Kidney (tissue), 13 donors: ENCODE measurements at regions not wholly inside any gene's neighbourhood (a gene's known extent, or its start where the extent isn't known, plus 50 kb on each side); places are given as distances from the start of the nearest gene placed in this dataset.

Source experiments
- DNase-seq, 5 donors: peaks; one replicate each; pipeline ENCODE4 v3.0.0-alpha.2; 2013 to 2020
- FAIRE-seq: peaks from 2 replicates; lab custom pipeline; 2012; peaks lifted over from hg19 to GRCh38; lab: Jason Lieb, UNC
- H3K27ac ChIP-seq, 2 donors: one replicate each; pipeline ENCODE4 v1.7.0; 2013; ENCODE audit warnings: low read depth in 2 of 2, low read length in 2 of 2, inconsistent platforms in 1 of 2
- H3K27me3 ChIP-seq: one replicate; pipeline ENCODE4 v1.7.1; 2013; ENCODE audit warnings: low read length, inconsistent platforms; ENCODE audit not compliant: control insufficient read depth, insufficient read depth
- H3K36me3 ChIP-seq, 3 donors: one replicate each; pipeline versions ENCODE4 v1.7.0 to v1.7.1; 2013; ENCODE audit warnings: low read length in 3 of 3, control low read depth in 1 of 3, inconsistent platforms in 1 of 3; ENCODE audit not compliant: insufficient read depth in 3 of 3, control insufficient read depth in 2 of 3
- H3K4me1 ChIP-seq, 3 donors: one replicate each; pipeline versions ENCODE4 v1.7.0 to v1.7.1; 2013; ENCODE audit warnings: low read length in 3 of 3, inconsistent platforms in 1 of 3, low read depth in 1 of 3; ENCODE audit not compliant: control insufficient read depth in 2 of 3, insufficient read depth in 2 of 3
- H3K4me3 ChIP-seq, 3 donors: one replicate each; pipeline versions ENCODE4 v1.7.0 to v1.8.1; 2013; ENCODE audit warnings: low read length in 3 of 3, control low read depth in 1 of 3, inconsistent platforms in 1 of 3
- H3K9ac ChIP-seq, 3 donors: one replicate each; pipeline versions ENCODE4 v1.7.0 to v1.7.1; 2013; ENCODE audit warnings: low read length in 3 of 3, control low read depth in 1 of 3, inconsistent platforms in 1 of 3
- H3K9me3 ChIP-seq, 3 donors: one replicate each; pipeline versions ENCODE4 v1.7.0 to v1.7.1; 2013; ENCODE audit warnings: low read length in 3 of 3, control low read depth in 1 of 3, inconsistent platforms in 1 of 3; ENCODE audit not compliant: control insufficient read depth in 2 of 3, insufficient read depth in 1 of 3
- CTCF ChIP-seq: IDR thresholded peaks from 3 replicates; pipeline ENCODE4 v1.5.1; 2012; ENCODE audit warnings: mild to moderate bottlenecking, moderate library complexity, borderline replicate concordance; ENCODE audit not compliant: insufficient read depth; ENCODE audit errors: extremely low read depth
- intact Hi-C: fragments of 100-400 bp; cut with DNase I; formaldehyde crosslinking; loops from one replicate; pipeline ENCODE4 v1.11.1; 2022
- donor health status: control.
- donor health status: control.
- donor health status: control.
- donor health status: control.
- donor health status: control.
- donor health status: DM: yes; HTN: yes; CAD: no.
- donor health status: Normal renal cell carcinoma (clear cell type).

- no peaks in the 10 kb centered on the region for H3K4me1 ChIP-seq
- H3K9me3 ChIP-seq, result no peaks in the 10 kb centered on the region
- TF ChIP-seq CTCF, result no peak
- H3K4me3 ChIP-seq, result no peak overlapping the region
- intact Hi-C loops, result no loop called here
- no peak for FAIRE-seq
- DNase-seq, result no peak
- no peaks in the 10 kb centered on the region for H3K36me3 ChIP-seq
- no peak overlapping the region for H3K9ac ChIP-seq
- no peaks in the 10 kb centered on the region for H3K27me3 ChIP-seq
- H3K27ac ChIP-seq, result no peak overlapping the region
Measured at GRCh38 chr3:168990621-168991020, 672.9 kb downstream of the MECOM start.

GRCh38 chr3:168990134-168990533 lies 673.4 kb downstream of the MECOM start:
- FAIRE-seq (no peak), DNase-seq (peak in 1 of 5 donors; percentile 11)
- Histone ChIP-seq H3K9ac (no peak overlapping the region), H3K27ac (no peak overlapping the region), H3K9me3 (no peaks in the 10 kb centered on the region), H3K4me3 (no peak overlapping the region), H3K4me1 (no peaks in the 10 kb centered on the region), H3K27me3 (no peaks in the 10 kb centered on the region), H3K36me3 (no peaks in the 10 kb centered on the region)
- TF ChIP-seq CTCF, result no peak
- intact Hi-C loops, result no loop called here

DNA sequence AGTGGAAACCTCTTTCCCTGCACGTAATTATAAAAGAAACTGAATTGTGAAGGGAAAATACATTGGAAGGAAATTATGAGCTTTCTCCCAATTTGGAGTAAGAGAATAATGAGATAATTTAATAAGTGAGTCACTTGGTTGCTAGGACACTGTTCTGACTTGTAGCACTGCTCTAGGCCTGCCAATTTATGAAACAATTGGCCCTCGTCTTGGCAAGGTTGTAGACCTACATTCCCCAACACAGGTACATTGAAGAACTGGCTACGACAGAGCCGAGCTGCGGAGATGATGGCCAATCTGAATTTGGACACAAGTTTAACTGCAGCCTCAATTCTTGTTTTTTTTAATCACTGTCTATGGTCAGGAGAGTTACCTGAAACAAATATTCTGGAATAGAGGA lies 674.1 kb downstream of the MECOM start:
- Histone ChIP-seq H3K27me3 (no peaks in the 10 kb centered on the region), H3K27ac (no peak overlapping the region), H3K4me3 (no peak overlapping the region), H3K9me3 (no peaks in the 10 kb centered on the region), H3K9ac (no peak overlapping the region), H3K36me3 (no peaks in the 10 kb centered on the region), H3K4me1 (no peaks in the 10 kb centered on the region)
- TF ChIP-seq CTCF, result no peak
- intact Hi-C loops, result no loop called here
- DNase-seq, result no peak
- no peak for FAIRE-seq

DNA sequence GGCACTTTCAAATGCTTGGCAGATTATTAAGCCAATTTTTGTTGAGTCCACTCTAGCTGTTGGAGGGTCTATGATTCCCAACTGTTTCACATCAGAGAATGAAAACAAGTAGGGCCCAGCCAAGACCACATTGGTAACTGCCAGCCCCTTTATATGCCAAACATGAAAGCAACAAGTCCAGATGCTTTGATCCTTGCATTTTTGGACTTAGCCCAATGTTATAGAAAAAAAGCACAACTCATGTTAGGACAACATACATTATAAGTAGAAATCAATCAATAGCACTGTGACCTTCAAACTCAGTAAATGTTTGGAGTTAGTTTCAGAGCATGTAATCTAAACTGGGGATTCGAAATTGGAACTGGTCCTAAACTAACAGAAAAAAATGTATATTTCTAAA lies 674.7 kb downstream of the MECOM start:
- intact Hi-C loops, result no loop called here
- no peak for TF ChIP-seq CTCF
- H3K27me3 ChIP-seq, result no peaks in the 10 kb centered on the region
- H3K9ac ChIP-seq, result no peak overlapping the region
- no peaks in the 10 kb centered on the region for H3K36me3 ChIP-seq
- H3K27ac ChIP-seq, result no peak overlapping the region
- DNase-seq, result no peak
- no peaks in the 10 kb centered on the region for H3K4me1 ChIP-seq
- FAIRE-seq, result no peak
- H3K9me3 ChIP-seq, result no peaks in the 10 kb centered on the region
- H3K4me3 ChIP-seq, result no peak overlapping the region
